CD4-positive, alpha-beta T cell (primary cell): ENCODE measurements at regions not wholly inside any gene's neighbourhood (a gene's known extent, or its start where the extent isn't known, plus 50 kb on each side); places are given as distances from the start of the nearest gene placed in this dataset.

ENCODE experiments used
- ATAC-seq: fragments of 200-7000 bp; cut with Tn5 transposase; one replicate; pipeline ENCODE4 v1.10.0; 2022; ENCODE audit warnings: mild to moderate bottlenecking; ENCODE audit not compliant: poor library complexity
- CTCF ChIA-PET: fragments of 350-600 bp; sonication (Branson Sonifier 250); formaldehyde crosslinking; loops from one replicate; lab custom pipeline; 2021; ENCODE audit warnings: antibody characterized with exemption, inconsistent platforms; lab: Charles Lee
- POLR2A ChIA-PET: fragments of 350-600 bp; sonication (Branson Sonifier 250); formaldehyde crosslinking; loops from one replicate; lab custom pipeline; 2021; ENCODE audit warnings: antibody characterized with exemption, inconsistent platforms; lab: Charles Lee
- DNase-seq, 14 experiments: peaks; one replicate each; pipeline ENCODE4 v3.0.0-alpha.2; 2013 to 2020; ENCODE audit warnings: mixed read lengths in 2 of 14
- H3K27ac ChIP-seq, 2 donors: one replicate each; pipeline versions ENCODE4 v1.5.1 to v1.7.0; 2013; ENCODE audit warnings: low read length in 2 of 2, low read depth in 1 of 2, mild to moderate bottlenecking in 1 of 2
- H3K27me3 ChIP-seq, 2 experiments: 1 replicate in 1 of 2; 2 replicates in 1 of 2; pipeline versions ENCODE4 v1.6.1 to v1.7.0; 2013; ENCODE audit warnings: low read length in 2 of 2, control low read depth in 1 of 2, mild to moderate bottlenecking in 1 of 2, moderate library complexity in 1 of 2; ENCODE audit not compliant: insufficient read depth in 2 of 2, control insufficient read depth in 1 of 2
- H3K36me3 ChIP-seq: one replicate; pipeline ENCODE4 v1.6.1; 2013; ENCODE audit warnings: low read length, control low read depth; ENCODE audit not compliant: insufficient read depth
- H3K4me1 ChIP-seq: one replicate; pipeline ENCODE4 v1.6.1; 2013; ENCODE audit warnings: low read length, control low read depth; ENCODE audit not compliant: insufficient read depth
- H3K4me3 ChIP-seq: one replicate; pipeline ENCODE4 v1.5.1; 2013; ENCODE audit warnings: mild to moderate bottlenecking, low read length, moderate library complexity
- H3K9me3 ChIP-seq, 2 experiments: 1 replicate in 1 of 2; 2 replicates in 1 of 2; pipeline versions ENCODE4 v1.6.1 to v1.7.0; 2013; ENCODE audit warnings: low read length in 2 of 2, mild to moderate bottlenecking in 2 of 2, control low read depth in 1 of 2, moderate library complexity in 1 of 2; ENCODE audit not compliant: control insufficient read depth in 1 of 2, insufficient read depth in 1 of 2
- H3K27ac Mint-ChIP-seq: one replicate; pipeline ENCODE4 v1.8.0; 2020; ENCODE audit warnings: mixed read lengths
- H3K27me3 Mint-ChIP-seq: one replicate; pipeline ENCODE4 v1.8.0; 2021; ENCODE audit warnings: mixed read lengths
- H3K36me3 Mint-ChIP-seq: one replicate; pipeline ENCODE4 v1.8.0; 2021; ENCODE audit warnings: low read depth, mixed read lengths
- H3K4me1 Mint-ChIP-seq: one replicate; pipeline ENCODE4 v1.8.0; 2021; ENCODE audit warnings: low read depth, mixed read lengths
- H3K4me3 Mint-ChIP-seq: one replicate; pipeline ENCODE4 v1.8.0; 2020; ENCODE audit warnings: mild to moderate bottlenecking, mixed read lengths
- H3K9me3 Mint-ChIP-seq: one replicate; pipeline ENCODE4 v1.8.0; 2020; ENCODE audit warnings: mixed read lengths
- CTCF ChIP-seq: fragments of 200-600 bp; IDR thresholded peaks from one replicate; pipeline ENCODE4 v1.8.0; 2022; ENCODE audit warnings: antibody characterized with exemption, mild to moderate bottlenecking
- intact Hi-C, 2 experiments: fragments of 100-400 bp; cut with DNase I in 1 of 2; cut with micrococcal nuclease in 1 of 2; formaldehyde crosslinking; loops; one replicate each; pipeline versions ENCODE4 v1.15.1 to v1.9.0; 2023 to 2025; cut with DNase I, micrococcal nuclease

- Mint-ChIP-seq H3K4me1 (no peaks in the 10 kb centered on the region), H3K27me3 (peaks cover 7% of the 10 kb centered on the region), H3K9me3 (peaks cover 2% of the 10 kb centered on the region), H3K36me3 (no peaks in the 10 kb centered on the region), H3K27ac (no peak overlapping the region), H3K4me3 (no peak overlapping the region)
- DNase-seq (no peak), ATAC-seq (no peak)
- no peaks in the 10 kb centered on the region for H3K4me1 ChIP-seq
- no peaks in the 10 kb centered on the region for H3K36me3 ChIP-seq
- H3K9me3 ChIP-seq = peaks cover 0 to 6% of the 10 kb centered on the region in 2 experiments
- CTCF ChIA-PET = no interaction called here
- intact Hi-C loops = no loop called here
- POLR2A ChIA-PET = no interaction called here
- H3K27ac ChIP-seq = no peak overlapping the region
- H3K4me3 ChIP-seq = no peak overlapping the region
- no peak for TF ChIP-seq CTCF
- peaks cover 0 to 4% of the 10 kb centered on the region in 2 experiments for H3K27me3 ChIP-seq
Measured at GRCh38 chr11:116336540-116336939, 436.2 kb downstream of the BUD13 start.

- no peak for ATAC-seq
- no peaks in the 10 kb centered on the region for H3K4me1 ChIP-seq
- Mint-ChIP-seq H3K27me3 (peaks cover 7% of the 10 kb centered on the region), H3K4me3 (no peak overlapping the region), H3K36me3 (no peaks in the 10 kb centered on the region), H3K27ac (no peak overlapping the region), H3K4me1 (no peaks in the 10 kb centered on the region), H3K9me3 (peaks cover 2% of the 10 kb centered on the region)
- intact Hi-C loops = no loop called here
- H3K27ac ChIP-seq = no peak overlapping the region
- peaks cover under 1 to 6% of the 10 kb centered on the region in 2 experiments for H3K9me3 ChIP-seq
- no peaks in the 10 kb centered on the region for H3K36me3 ChIP-seq
- DNase-seq = no peak
- TF ChIP-seq CTCF = no peak
- ChIA-PET CTCF (no interaction called here), POLR2A (no interaction called here)
- no peak overlapping the region for H3K4me3 ChIP-seq
- H3K27me3 ChIP-seq = peaks cover 0 to 4% of the 10 kb centered on the region in 2 experiments
Measured at GRCh38 chr11:116335891-116336290, 436.9 kb downstream of the BUD13 start.

GRCh38 chr11:116335078-116335477 lies 437.7 kb downstream of the BUD13 start:
- H3K36me3 ChIP-seq = no peaks in the 10 kb centered on the region
- ChIA-PET POLR2A (no interaction called here), CTCF (no interaction called here)
- H3K27ac ChIP-seq = no peak overlapping the region
- no peaks in the 10 kb centered on the region for H3K4me1 ChIP-seq
- Mint-ChIP-seq H3K36me3 (no peaks in the 10 kb centered on the region), H3K4me3 (no peak overlapping the region), H3K27ac (no peak overlapping the region), H3K9me3 (peaks cover 2% of the 10 kb centered on the region), H3K27me3 (peaks cover 8% of the 10 kb centered on the region), H3K4me1 (no peaks in the 10 kb centered on the region)
- intact Hi-C loops = no loop called here
- TF ChIP-seq CTCF = no peak
- ATAC-seq (no peak), DNase-seq (no peak)
- peaks cover 0 to 4% of the 10 kb centered on the region in 2 experiments for H3K27me3 ChIP-seq
- H3K9me3 ChIP-seq = peaks cover 5 to 6% of the 10 kb centered on the region in 2 experiments
- no peak overlapping the region for H3K4me3 ChIP-seq
